C4-2B (cell line): ENCODE measurements at regions not wholly inside any gene's neighbourhood (a gene's known extent, or its start where the extent isn't known, plus 50 kb on each side); places are given as distances from the start of the nearest gene placed in this dataset.

ENCODE experiments used
- ZFX ChIP-seq: fragments of 450-650 bp; IDR thresholded peaks from 2 replicates; pipeline ENCODE4 v1.6.1; 2017
- TF ChIP-seq, protein P1 (sequence below): fragments of 450-650 bp; conservative IDR thresholded peaks from 2 replicates; pipeline ENCODE4 v1.5.1; 2017; ENCODE audit warnings: mild to moderate bottlenecking

DNA sequence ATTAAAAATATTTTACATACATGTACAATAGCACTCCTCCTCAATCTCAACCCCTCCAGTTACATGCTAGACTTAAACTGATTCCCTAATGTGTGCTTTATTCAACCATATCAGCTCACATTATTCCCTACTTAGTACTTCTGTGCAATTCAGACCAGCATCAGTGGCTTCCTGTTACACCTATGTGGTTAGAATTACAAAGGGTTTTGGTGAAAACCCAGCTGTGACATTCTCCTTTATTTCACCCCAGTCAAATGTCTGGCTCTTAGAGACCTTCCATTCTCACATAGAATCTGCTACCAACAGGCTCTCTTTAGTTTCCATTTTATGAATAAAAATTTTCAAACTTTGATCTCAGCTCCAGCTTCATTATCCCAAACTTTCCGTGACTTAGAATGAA, 85.2 kb upstream of the SLC7A11 start:
- TF ChIP-seq, protein P1, sequence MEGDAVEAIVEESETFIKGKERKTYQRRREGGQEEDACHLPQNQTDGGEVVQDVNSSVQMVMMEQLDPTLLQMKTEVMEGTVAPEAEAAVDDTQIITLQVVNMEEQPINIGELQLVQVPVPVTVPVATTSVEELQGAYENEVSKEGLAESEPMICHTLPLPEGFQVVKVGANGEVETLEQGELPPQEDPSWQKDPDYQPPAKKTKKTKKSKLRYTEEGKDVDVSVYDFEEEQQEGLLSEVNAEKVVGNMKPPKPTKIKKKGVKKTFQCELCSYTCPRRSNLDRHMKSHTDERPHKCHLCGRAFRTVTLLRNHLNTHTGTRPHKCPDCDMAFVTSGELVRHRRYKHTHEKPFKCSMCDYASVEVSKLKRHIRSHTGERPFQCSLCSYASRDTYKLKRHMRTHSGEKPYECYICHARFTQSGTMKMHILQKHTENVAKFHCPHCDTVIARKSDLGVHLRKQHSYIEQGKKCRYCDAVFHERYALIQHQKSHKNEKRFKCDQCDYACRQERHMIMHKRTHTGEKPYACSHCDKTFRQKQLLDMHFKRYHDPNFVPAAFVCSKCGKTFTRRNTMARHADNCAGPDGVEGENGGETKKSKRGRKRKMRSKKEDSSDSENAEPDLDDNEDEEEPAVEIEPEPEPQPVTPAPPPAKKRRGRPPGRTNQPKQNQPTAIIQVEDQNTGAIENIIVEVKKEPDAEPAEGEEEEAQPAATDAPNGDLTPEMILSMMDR: no peak
- TF ChIP-seq ZFX: no peak
